ENCODE measurements at regions not wholly inside any gene's neighbourhood (a gene's known extent, or its start where the extent isn't known, plus 50 kb on each side); places are given as distances from the start of the nearest gene placed in this dataset.

GRCh38 chr12:90851800-90852718 lies 102.9 kb downstream of the CCER1 start:
- DNase-seq (ENCODE audit: low read depth, low spot score) (no peak), ATAC-seq (no peak), FAIRE-seq (no peak)
- Histone ChIP-seq H3K79me2 (ENCODE audit: control insufficient read depth, insufficient read depth, low read length) (no peaks in the 10 kb centered on the region), H3K9me3 (replicated peaks; ENCODE audit: control insufficient read depth, insufficient read depth, low read length) (no peaks in the 10 kb centered on the region), H3K4me2 (ENCODE audit: control insufficient read depth, insufficient read depth) (no peak overlapping the region), H3K4me1 (ENCODE audit: control insufficient read depth, insufficient read depth, low read length) (no peaks in the 10 kb centered on the region), H3K4me3 (no peak overlapping the region), H3K36me3 (ENCODE audit: control insufficient read depth in 2 of 2, insufficient read depth in 2 of 2, low read length in 1 of 2) (no peaks in the 10 kb centered on the region), H4K20me1 (ENCODE audit: control insufficient read depth, insufficient read depth) (no peaks in the 10 kb centered on the region), H3K27me3 (replicated peaks in 1 of 2; ENCODE audit: control insufficient read depth in 2 of 2, insufficient read depth in 2 of 2, low read length in 1 of 2) (no peaks in the 10 kb centered on the region), H2AFZ (ENCODE audit: control insufficient read depth, low read depth, low read length) (no peak overlapping the region), H3K9ac (ENCODE audit: control insufficient read depth, insufficient read depth, low read length) (no peak overlapping the region), H3K27ac (ENCODE audit: control insufficient read depth, insufficient read depth) (no peak overlapping the region)
- intact Hi-C loops (cut with micrococcal nuclease; ENCODE audit: unreplicated experiment): loop anchor here (5.0 to 10.0 kb wide), 2 partner anchors 1310 to 1377 kb away; no protein-coding TSS in a partner anchor
- ChIA-PET POLR2A (no interaction called here), CTCF (no interaction called here), RAD21 (ENCODE audit: unreplicated experiment) (no interaction called here), SMC1A (ENCODE audit: uncharacterized antibody, unreplicated experiment) (no interaction called here)
- BruUV-seq (replicated peaks): no TSS peak
- 12% methylated on average over 2 of the region's 2 CpGs for WGBS (ENCODE audit: insufficient coverage, insufficient replicate concordance, low lambda C conversion rate, missing lambda C conversion rate)
- in situ Hi-C loops (cut with MboI): no loop called here
- no peak for TF ChIP-seq WRNIP1 (IDR thresholded peaks at IDR 0.05; ENCODE audit: borderline replicate concordance, low read depth, low read length)
- TF ChIP-seq ESRRA (IDR thresholded peaks at IDR 0.05; ENCODE audit: low read length): no peak
- TF ChIP-seq, protein P1, sequence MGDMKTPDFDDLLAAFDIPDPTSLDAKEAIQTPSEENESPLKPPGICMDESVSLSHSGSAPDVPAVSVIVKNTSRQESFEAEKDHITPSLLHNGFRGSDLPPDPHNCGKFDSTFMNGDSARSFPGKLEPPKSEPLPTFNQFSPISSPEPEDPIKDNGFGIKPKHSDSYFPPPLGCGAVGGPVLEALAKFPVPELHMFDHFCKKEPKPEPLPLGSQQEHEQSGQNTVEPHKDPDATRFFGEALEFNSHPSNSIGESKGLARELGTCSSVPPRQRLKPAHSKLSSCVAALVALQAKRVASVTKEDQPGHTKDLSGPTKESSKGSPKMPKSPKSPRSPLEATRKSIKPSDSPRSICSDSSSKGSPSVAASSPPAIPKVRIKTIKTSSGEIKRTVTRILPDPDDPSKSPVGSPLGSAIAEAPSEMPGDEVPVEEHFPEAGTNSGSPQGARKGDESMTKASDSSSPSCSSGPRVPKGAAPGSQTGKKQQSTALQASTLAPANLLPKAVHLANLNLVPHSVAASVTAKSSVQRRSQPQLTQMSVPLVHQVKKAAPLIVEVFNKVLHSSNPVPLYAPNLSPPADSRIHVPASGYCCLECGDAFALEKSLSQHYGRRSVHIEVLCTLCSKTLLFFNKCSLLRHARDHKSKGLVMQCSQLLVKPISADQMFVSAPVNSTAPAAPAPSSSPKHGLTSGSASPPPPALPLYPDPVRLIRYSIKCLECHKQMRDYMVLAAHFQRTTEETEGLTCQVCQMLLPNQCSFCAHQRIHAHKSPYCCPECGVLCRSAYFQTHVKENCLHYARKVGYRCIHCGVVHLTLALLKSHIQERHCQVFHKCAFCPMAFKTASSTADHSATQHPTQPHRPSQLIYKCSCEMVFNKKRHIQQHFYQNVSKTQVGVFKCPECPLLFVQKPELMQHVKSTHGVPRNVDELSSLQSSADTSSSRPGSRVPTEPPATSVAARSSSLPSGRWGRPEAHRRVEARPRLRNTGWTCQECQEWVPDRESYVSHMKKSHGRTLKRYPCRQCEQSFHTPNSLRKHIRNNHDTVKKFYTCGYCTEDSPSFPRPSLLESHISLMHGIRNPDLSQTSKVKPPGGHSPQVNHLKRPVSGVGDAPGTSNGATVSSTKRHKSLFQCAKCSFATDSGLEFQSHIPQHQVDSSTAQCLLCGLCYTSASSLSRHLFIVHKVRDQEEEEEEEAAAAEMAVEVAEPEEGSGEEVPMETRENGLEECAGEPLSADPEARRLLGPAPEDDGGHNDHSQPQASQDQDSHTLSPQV (IDR thresholded peaks at IDR 0.05): no peak
- TF ChIP-seq ZBED1 (IDR thresholded peaks at IDR 0.05; ENCODE audit: borderline replicate concordance): no peak
- TF ChIP-seq, protein P2, sequence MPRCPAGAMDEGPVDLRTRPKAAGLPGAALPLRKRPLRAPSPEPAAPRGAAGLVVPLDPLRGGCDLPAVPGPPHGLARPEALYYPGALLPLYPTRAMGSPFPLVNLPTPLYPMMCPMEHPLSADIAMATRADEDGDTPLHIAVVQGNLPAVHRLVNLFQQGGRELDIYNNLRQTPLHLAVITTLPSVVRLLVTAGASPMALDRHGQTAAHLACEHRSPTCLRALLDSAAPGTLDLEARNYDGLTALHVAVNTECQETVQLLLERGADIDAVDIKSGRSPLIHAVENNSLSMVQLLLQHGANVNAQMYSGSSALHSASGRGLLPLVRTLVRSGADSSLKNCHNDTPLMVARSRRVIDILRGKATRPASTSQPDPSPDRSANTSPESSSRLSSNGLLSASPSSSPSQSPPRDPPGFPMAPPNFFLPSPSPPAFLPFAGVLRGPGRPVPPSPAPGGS (IDR thresholded peaks at IDR 0.05; ENCODE audit: borderline replicate concordance, insufficient read depth, low read depth, low read length, poor library complexity, severe bottlenecking): no peak
- no peak for TF ChIP-seq RELA (IDR thresholded peaks at IDR 0.05; ENCODE audit: borderline replicate concordance, partially characterized antibody)
- TF ChIP-seq NFXL1 (IDR thresholded peaks at IDR 0.05; ENCODE audit: borderline replicate concordance): no peak
- TF ChIP-seq, protein P3, sequence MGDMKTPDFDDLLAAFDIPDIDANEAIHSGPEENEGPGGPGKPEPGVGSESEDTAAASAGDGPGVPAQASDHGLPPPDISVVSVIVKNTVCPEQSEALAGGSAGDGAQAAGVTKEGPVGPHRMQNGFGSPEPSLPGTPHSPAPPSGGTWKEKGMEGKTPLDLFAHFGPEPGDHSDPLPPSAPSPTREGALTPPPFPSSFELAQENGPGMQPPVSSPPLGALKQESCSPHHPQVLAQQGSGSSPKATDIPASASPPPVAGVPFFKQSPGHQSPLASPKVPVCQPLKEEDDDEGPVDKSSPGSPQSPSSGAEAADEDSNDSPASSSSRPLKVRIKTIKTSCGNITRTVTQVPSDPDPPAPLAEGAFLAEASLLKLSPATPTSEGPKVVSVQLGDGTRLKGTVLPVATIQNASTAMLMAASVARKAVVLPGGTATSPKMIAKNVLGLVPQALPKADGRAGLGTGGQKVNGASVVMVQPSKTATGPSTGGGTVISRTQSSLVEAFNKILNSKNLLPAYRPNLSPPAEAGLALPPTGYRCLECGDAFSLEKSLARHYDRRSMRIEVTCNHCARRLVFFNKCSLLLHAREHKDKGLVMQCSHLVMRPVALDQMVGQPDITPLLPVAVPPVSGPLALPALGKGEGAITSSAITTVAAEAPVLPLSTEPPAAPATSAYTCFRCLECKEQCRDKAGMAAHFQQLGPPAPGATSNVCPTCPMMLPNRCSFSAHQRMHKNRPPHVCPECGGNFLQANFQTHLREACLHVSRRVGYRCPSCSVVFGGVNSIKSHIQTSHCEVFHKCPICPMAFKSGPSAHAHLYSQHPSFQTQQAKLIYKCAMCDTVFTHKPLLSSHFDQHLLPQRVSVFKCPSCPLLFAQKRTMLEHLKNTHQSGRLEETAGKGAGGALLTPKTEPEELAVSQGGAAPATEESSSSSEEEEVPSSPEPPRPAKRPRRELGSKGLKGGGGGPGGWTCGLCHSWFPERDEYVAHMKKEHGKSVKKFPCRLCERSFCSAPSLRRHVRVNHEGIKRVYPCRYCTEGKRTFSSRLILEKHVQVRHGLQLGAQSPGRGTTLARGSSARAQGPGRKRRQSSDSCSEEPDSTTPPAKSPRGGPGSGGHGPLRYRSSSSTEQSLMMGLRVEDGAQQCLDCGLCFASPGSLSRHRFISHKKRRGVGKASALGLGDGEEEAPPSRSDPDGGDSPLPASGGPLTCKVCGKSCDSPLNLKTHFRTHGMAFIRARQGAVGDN (IDR thresholded peaks at IDR 0.05): no peak
- no peak for TF ChIP-seq NFYB (IDR thresholded peaks at IDR 0.05; ENCODE audit: insufficient read depth, low read depth, low read length)
- no peak for TF ChIP-seq RB1 (IDR thresholded peaks at IDR 0.05; ENCODE audit: borderline replicate concordance)
- TF ChIP-seq EGR1 (IDR thresholded peaks at IDR 0.05; ENCODE audit: borderline replicate concordance in 1 of 2, low read depth in 2 of 2, low read length in 2 of 2): no peak
- TF ChIP-seq STAT1 (conservative IDR thresholded peaks at IDR 0.05): no peak
- no peak for TF ChIP-seq RCOR1 (conservative IDR thresholded peaks at IDR 0.05; ENCODE audit: low read depth, low read length)
- no peak for TF ChIP-seq LARP7 (IDR thresholded peaks at IDR 0.05)

Data from GM12878 (cell line).